Colonic mucosa (tissue), 4 donors: ENCODE measurements at regions not wholly inside any gene's neighbourhood (a gene's known extent, or its start where the extent isn't known, plus 50 kb on each side); places are given as distances from the start of the nearest gene placed in this dataset.
A peak's percentile ranks its signal among the peaks of the same experiment; 100 is the strongest.

ENCODE experiments used
- DNase-seq: peaks from one replicate; pipeline ENCODE4 v3.0.0-alpha.2; 2020
- H3K27ac ChIP-seq: fragments of 200-600 bp; one replicate; pipeline ENCODE4 v1.8.0; 2021
- H3K27me3 ChIP-seq: fragments of 200-600 bp; one replicate; pipeline ENCODE4 v1.8.0; 2021
- H3K36me3 ChIP-seq: fragments of 200-600 bp; one replicate; pipeline ENCODE4 v1.8.0; 2021
- H3K4me1 ChIP-seq: fragments of 200-600 bp; one replicate; pipeline ENCODE4 v1.8.0; 2021; ENCODE audit warnings: mild to moderate bottlenecking
- H3K4me3 ChIP-seq: fragments of 200-600 bp; one replicate; pipeline ENCODE4 v1.8.0; 2021
- H3K9ac ChIP-seq, 2 donors: one replicate each; pipeline ENCODE4 v1.7.0; 2013; ENCODE audit warnings: control low read depth in 2 of 2, low read depth in 2 of 2, low read length in 2 of 2
- H3K9me3 ChIP-seq: fragments of 200-600 bp; one replicate; pipeline ENCODE4 v1.8.0; 2021
- CTCF ChIP-seq: fragments of 200-600 bp; IDR thresholded peaks from one replicate; pipeline ENCODE4 v1.8.0; 2022; ENCODE audit warnings: antibody characterized with exemption, mild to moderate bottlenecking
- intact Hi-C: fragments of 100-400 bp; cut with DNase I; formaldehyde crosslinking; loops from one replicate; pipeline ENCODE4 v1.14.1; 2022
- donor health status: healthy.
- donor health status: DM: no; HTN: no; CAD: no.
- donor health status: DM: no; HTN: no; CAD: no.

GRCh38 chr4:128388352-128388630 lies 100.7 kb upstream of the PGRMC2 start:
- no peak overlapping the region for H3K27ac ChIP-seq
- H3K27me3 ChIP-seq = no peaks in the 10 kb centered on the region
- no peak overlapping the region for H3K9ac ChIP-seq
- DNase-seq = no peak
- H3K36me3 ChIP-seq = no peaks in the 10 kb centered on the region
- TF ChIP-seq CTCF = no peak
- intact Hi-C loops = loop anchor here (10.0 kb wide), 2 partner anchors 103 to 167 kb away; partner anchors contain the start of gene PGRMC2
- H3K4me1 ChIP-seq = no peaks in the 10 kb centered on the region
- H3K4me3 ChIP-seq = no peak overlapping the region
- H3K9me3 ChIP-seq = no peaks in the 10 kb centered on the region

GRCh38 chr4:128387600-128388351 lies 100.2 kb upstream of the PGRMC2 start:
- no peak for DNase-seq
- intact Hi-C loops = loop anchor here (10.0 kb wide), 2 partner anchors 103 to 167 kb away; partner anchors contain the start of gene PGRMC2
- no peak for TF ChIP-seq CTCF
- Histone ChIP-seq H3K27ac (peak overlapping the region; percentile 41), H3K4me1 (no peaks in the 10 kb centered on the region), H3K4me3 (no peak overlapping the region), H3K9ac (no peak overlapping the region), H3K9me3 (no peaks in the 10 kb centered on the region), H3K36me3 (no peaks in the 10 kb centered on the region), H3K27me3 (no peaks in the 10 kb centered on the region)

- H3K4me1 ChIP-seq = no peaks in the 10 kb centered on the region
- no peaks in the 10 kb centered on the region for H3K27me3 ChIP-seq
- no peak overlapping the region for H3K4me3 ChIP-seq
- peak overlapping the region; percentile 41 for H3K27ac ChIP-seq
- H3K9ac ChIP-seq = no peak overlapping the region
- intact Hi-C loops = loop anchor here (10.0 kb wide), 2 partner anchors 102 to 168 kb away; partner anchors contain the start of gene PGRMC2
- DNase-seq = peak; percentile 77
- TF ChIP-seq CTCF = no peak
- H3K9me3 ChIP-seq = no peaks in the 10 kb centered on the region
- no peaks in the 10 kb centered on the region for H3K36me3 ChIP-seq
These were observed 99.4 kb upstream of the PGRMC2 start for GRCh38 chr4:128386761-128387599.

- intact Hi-C loops = loop anchor here (10.0 kb wide), 2 partner anchors 101 to 169 kb away; partner anchors contain the start of gene PGRMC2
- Histone ChIP-seq H3K36me3 (no peaks in the 10 kb centered on the region), H3K9me3 (no peaks in the 10 kb centered on the region), H3K27me3 (no peaks in the 10 kb centered on the region), H3K9ac (no peak overlapping the region), H3K27ac (peak overlapping the region; percentile 41), H3K4me3 (no peak overlapping the region), H3K4me1 (no peaks in the 10 kb centered on the region)
- no peak for DNase-seq
- TF ChIP-seq CTCF = no peak
These were observed 98.2 kb upstream of the PGRMC2 start for GRCh38 chr4:128385683-128386304.
